ENCODE measurements at regions not wholly inside any gene's neighbourhood (a gene's known extent, or its start where the extent isn't known, plus 50 kb on each side); places are given as distances from the start of the nearest gene placed in this dataset.
"Not testable (repeated sequence)": the region's sequence is repeated elsewhere in the genome, so short reads cannot be mapped to it uniquely, and the experiment has no call there.

GRCh38 chr16:85517563-85518179 is 95.5 kb upstream of the GSE1 start:
- no peak for DNase-seq (ENCODE audit: low spot score)

DNA sequence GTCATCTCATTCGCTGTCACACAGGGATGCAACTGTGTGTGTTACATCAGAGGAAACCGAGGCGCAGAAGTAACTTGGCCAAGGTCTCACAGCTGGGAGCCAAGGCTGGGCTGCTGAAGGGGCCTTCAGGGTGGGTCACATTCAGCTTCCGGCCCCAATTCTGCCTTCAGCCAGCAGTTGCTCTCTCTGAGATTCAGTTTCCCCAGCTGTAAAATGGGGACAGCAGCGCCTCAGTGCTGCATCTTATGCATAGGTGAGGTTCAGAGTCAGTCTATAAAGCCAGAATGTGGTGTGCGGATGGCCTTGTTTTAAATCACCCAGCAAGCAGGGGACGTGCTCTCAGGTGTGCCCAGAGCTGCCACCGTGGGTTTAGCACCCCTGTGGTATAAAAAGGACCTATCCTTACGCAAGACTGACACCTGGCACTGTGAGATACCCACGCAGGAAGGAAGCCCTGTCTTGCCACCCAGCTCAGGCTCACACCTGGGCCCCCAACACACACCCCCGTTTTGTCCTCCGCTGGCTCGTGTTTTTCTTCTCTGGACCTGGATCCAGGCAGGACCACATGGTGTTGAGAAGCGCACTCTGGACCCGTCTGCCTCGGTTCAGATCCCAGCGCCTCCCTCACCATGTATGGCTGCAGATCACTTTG is 94.6 kb upstream of the GSE1 start:
- no peak for DNase-seq (ENCODE audit: low spot score)

GRCh38 chr16:85519050-85519440 is 94.1 kb upstream of the GSE1 start:
- DNase-seq (ENCODE audit: low spot score): not testable (repeated sequence)

- DNase-seq (ENCODE audit: low spot score): no peak
Measured at GRCh38 chr16:85519540-85520231, 93.4 kb upstream of the GSE1 start.

DNA sequence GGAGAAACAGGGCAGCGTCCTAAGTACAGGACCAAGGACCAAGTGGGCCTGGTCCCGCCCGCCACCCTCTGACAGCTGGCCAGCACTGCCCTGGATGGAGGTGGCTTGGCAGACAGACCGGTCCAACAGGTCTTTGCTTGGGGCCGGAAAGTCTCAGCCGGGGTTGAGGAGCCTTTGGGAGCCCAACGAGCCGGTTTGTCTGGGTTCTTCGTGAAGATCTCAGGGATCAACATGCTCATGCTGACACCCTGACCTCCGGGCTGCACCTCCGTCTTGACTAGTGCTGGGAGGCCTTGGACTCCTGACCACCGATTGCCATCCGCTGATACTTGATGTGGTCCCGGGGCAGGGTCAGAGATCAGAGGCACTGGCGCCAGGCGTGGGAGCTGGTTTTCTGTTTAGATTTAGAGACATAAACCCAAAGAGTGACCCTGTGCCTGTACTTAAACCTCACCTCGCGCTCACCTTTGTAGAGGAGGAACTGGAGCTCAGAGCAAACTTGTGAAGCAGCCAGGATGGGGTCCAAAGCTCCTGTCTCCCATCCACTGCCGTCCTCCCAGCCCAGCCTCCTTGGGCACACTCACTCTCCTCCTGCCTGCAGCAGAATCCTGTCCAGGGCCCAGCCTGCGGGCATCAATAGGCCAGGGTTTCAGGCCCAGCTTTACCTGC is 92.1 kb upstream of the GSE1 start:
- no peak for DNase-seq (ENCODE audit: low spot score)

DNA sequence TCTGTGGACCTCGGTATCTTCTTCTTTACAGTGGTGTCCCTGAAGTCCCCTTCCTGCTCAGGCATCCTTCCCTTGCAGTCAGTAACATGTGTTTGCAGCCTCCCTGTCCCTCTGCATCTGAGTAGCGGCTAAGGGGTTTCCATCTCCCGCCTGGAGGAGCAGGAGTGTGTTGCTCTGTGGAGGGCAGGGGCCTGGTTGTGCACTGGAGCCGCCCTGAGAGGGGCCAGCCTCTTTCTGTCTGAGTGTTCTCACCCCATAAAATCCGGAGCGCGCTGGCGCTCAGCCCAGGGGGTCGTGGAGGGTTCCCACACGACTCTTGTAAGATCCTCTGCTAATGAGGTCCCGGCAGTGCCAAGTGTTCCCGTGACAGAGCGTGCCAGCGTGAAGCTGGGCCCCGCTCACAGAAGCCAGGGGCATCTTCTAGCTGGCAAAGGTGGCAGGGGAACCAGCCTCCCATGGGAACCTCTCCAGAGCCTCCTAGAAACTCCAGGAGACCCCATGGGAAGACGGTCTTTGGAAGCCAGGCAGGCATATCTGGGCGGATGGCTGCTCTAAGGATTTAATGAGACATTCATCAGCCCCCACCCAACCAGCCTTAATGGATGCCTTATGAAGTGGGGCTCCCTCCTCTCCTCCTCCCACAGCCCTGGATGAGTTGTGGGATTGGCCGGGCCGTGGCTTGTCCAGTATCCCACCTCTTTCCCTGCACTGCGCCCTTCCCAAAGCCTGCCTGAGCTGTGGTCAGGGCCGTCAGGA is 91.4 kb upstream of the GSE1 start:
- no peak for DNase-seq (ENCODE audit: low spot score)

- no peak for DNase-seq (ENCODE audit: low spot score)
Measured at GRCh38 chr16:85522308-85522841, 90.7 kb upstream of the GSE1 start.

DNA sequence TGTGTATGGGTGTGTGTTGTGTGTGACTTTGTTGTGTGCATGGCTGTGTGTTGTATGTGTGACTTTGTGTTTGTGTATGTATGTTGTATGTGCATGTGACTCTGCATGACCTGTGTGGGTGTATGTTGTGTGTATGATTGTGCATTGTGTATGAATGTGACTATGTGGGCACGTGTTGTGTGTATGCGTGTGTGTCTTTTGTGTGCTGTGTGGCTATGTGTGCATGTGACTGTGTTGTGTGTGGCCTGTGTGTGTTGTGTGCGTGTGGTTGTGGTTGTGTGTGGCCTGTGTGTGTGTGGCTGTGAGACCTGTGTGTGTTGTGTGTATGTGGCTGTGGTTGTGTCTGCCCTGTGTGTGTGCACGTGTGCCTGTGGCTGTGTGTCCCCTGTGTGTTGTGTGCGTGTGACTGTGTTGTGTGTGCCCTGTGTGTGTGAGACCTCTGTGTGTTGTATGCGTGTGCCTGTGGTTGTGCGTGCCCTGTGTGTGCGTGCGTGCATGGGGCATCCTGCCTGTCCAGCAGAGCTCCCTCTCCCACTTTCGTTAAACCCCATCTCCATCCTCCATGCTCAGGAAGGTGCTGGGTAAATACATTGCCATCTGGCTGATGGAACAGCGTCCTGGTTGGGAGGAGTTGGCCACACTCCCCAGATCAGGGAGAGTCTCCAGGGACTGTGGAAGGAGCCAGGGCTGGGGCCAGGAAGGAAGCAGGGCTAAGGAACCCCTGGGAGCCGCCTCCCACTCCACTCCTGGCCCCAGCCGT is 90.1 kb upstream of the GSE1 start:
- DNase-seq (ENCODE audit: low spot score): no peak

DNA sequence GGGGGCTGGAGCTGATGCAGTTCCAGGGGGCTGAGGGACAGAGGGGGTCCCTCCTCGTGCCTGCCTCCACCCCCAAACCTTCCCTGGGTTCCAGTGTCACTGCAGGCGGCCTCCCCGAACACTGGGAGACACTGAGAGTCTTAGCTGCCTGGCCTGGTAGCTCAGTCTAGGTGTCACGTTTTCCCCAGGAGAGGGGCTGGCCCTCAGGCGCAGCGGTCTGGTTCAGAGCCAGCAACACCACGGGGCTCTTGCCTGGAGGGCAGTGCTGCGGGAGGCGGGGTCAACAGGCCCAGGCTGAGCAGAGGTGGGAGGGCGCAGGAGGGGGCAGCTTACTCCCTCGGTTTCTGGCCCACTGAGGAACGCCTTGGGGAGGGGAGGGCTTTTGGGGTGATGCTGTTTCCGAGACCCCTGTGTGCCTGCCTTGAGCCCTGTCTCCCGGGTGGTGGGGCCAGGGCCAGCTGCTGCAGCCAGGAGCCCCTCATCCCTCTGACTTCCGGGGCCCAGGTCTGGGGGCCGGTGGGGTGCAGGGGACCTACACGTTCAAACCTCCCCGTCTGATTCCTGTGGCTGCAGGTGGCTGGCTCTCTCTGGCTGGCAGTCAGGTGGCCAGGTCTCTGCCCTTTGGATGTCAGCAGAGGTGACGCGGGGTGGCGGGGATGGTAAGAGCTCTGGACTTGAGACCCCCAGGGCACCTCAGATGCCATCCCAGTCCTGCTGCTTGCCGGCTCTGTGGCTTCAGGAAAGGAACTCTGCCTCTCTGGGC is 89.3 kb upstream of the GSE1 start:
- DNase-seq (ENCODE audit: low spot score): no peak

DNA sequence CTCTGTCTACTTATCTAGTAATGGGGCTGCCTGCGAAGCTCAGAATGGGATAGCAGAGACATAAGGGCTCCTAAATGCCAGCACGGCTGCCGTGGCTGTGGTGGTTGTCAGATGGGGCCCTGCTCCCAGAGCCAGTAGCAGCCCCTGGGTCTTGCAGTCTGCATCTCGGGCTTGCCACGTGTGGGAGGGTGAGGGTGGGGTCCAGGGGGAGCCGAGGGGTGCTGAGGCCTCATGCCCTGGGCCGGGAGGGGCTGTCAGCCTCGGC is 88.8 kb upstream of the GSE1 start:
- DNase-seq (ENCODE audit: low spot score): no peak

- DNase-seq (ENCODE audit: low spot score): peak; percentile 26
Measured at GRCh38 chr16:85524630-85525419, 88.3 kb upstream of the GSE1 start.

DNA sequence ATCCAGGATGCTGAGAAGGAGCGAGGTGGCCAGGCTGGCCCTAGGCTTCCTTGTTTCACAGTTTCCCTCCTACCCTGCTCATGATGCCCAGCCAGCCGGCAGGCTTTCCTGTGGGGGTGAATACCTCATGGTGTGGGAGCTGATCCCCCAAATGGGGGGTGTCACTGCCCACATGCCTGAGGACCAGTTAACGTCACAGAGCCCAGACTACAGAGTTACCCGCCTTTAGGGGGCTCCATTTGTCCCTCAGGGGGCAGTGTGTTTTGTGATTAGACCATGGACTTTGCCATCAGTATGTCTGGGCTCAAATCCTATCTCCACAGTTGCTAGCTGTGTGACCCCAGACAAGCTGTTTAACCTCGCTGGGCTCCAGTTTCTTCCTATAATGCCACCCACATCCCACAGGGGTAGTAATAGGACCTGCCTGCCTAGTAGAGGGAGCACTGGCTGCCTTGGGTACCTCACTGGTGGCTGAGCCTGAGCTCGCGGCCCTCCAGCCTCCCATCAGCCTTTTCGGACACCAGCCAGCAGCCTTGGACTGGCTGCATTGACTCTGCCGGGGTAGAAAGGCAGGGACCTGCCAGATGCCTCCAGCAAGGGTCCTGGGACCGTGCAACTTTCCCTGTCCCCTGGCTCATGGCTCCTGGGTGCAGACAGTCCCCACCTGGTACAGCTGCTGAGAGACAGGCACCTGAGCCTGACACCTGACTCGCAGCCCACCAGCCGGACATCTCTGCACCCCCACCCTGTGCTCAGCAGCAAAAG is 87.5 kb upstream of the GSE1 start:
- DNase-seq (ENCODE audit: low spot score): no peak

GRCh38 chr16:85526185-85526974 is 86.7 kb upstream of the GSE1 start:
- no peak for DNase-seq (ENCODE audit: low spot score)

DNA sequence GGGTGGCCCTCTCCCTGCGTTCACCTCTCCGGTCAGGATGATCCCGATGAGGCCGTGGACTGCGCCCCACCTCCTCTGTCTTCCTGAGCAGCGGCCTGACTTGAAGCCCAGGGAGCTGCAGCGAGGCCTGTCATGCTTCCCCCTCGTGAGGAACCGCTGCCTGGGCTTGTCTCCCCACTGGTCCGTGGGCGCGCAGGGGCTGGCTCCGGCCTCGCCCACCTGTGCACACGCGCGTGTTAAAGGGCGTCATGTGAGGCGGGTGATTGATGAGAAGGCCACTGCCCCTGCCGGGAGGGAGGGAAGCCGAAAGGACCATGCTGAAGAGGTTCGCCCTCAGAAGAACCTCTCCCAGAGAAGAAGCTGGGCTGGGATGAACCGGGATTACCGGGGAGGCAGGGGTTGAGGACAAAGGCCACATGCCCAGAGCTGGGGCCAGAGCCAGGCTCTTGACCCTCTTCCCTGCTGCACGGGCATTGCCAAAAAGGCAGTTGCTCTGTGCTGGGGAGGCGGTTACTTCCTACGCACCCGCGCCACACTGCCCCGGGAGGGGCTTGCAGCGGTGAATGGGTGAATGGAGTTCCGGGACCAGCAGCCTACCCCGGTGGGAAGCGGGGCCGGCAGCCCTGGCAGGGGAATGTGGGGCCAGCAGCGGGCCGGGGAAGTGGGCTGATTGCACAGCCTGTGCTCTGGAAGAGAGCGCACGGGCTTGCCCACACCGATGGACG is 85.9 kb upstream of the GSE1 start:
- no peak for DNase-seq (ENCODE audit: low spot score)

GRCh38 chr16:85527767-85528297 is 85.3 kb upstream of the GSE1 start:
- DNase-seq (ENCODE audit: low spot score): no peak

DNA sequence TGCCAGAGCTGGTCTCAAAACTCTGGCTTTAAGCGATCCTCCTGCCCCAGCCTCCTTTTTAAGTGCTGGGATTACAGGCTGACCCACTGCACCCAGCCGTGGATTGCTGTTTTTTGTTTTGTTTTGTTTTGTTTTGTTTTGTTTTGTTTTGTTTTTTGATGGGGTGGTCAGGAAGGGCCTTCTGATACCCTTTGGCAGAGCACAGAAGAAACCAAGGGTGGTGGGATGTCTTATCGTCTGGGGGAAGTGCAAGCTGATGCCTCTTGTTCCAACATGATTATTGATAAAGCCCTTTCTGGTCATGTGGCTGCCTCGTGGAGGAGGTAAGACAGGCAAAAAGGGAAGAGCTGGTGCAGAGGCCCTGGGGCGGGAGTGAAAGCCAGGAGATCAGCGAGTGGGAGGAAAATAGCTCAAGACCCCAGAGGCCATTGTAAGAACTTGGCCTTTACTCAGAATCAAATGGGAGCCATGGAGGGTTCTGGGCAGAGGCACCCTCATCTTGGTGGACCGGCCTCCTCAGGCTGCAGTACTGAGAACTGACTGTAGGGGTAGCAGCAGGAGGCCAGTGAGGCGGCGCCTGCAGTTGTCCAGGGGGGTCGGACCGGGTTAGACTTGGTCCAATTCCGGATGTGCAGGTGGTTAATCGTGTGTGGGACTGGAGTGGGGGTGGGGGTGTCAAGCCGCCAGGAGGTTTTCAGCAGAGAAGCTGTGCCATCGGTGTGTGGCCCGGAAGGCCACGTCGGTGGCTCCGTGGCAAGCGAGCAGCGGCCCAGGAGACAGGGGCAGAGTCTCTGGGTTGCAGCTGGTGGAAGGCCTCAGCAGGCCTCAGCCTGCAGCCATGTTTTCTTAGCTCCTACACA is 84.4 kb upstream of the GSE1 start:
- DNase-seq (ENCODE audit: low spot score): peak; percentile 36

Data from germinal center (tissue), 1 donor.